Superior temporal gyrus (tissue), 1 donor: ENCODE measurements at regions not wholly inside any gene's neighbourhood (a gene's known extent, or its start where the extent isn't known, plus 50 kb on each side); places are given as distances from the start of the nearest gene placed in this dataset.

Experiments used
- DNase-seq: peaks from one replicate; pipeline ENCODE4 v3.0.0-alpha.2; 2016; ENCODE audit errors: extremely low spot score

DNA sequence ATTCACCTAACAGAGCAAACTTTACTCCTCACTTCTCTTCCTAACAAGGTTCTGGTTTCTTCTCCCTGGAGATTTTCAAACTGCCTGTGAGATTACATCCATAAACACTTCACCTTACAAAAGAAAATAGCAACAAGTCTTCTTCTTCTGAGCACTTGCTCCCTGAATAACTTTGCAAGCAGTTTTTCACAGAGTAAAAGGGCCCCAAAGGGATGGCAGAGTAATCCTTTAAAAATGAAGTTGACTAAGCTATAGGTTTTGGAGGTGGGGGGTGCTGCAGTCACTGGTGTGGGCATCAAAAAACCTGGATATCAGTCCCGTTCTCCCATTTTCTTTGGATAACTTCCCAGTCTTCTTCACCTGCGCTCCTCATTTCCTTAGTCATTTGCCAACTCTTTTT, 484.9 kb downstream of the MIAT start:
- no peak for DNase-seq

DNA sequence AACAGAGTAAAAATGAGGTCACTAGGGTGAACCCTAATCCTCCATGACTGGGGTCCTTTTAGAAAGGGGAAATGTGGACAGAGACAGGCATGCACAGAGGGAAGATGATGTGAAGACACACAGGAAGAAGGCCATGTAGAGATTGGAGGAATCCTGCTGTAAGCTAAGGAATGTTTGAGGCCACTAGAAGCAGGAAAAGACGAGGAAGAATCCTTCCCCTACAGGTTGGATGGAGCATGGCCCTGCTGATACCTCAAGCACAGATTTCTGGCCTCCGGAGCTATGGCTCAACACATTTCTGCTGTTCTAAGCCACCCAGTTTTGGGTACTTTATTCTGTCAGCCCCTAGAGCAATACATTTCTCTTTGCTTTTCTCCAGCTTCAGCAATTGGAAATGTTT, 486.9 kb downstream of the MIAT start:
- DNase-seq: no peak

DNA sequence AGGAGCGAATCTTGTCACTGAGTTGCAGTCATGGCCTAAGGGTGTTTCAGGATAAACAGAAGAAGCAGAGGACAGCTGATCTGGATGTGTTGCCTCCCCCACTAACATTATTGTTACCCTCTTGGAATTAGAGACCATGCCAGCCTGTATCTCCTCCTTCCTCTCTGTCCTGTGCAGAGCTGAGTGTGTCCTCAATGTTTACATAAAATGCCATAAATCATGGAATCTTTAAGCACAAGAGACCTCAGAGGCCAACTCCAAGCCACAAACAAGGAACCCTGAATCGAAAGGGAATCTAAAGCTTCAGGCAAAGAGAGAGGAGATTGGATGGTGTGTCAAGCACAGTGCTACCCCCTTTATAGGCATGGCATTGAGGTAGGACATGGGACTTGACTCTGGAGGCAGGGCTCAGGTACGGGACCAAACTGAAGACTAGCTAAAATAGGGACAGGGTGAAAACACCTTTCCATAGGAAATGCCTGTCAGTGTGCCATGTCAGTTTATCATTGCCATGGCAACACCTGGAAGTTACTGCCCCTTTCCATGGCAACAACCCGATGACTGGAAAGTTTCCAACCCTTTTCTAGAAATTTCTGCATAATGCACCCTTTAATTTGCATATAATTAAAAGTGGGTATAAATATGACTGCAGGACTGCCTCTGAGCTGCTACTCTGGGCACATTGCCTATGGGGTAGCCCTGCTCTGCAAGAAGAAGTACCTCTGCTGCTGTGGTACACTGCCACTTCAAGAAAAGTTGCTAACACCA, 489.7 kb downstream of the MIAT start:
- no peak for DNase-seq

DNA sequence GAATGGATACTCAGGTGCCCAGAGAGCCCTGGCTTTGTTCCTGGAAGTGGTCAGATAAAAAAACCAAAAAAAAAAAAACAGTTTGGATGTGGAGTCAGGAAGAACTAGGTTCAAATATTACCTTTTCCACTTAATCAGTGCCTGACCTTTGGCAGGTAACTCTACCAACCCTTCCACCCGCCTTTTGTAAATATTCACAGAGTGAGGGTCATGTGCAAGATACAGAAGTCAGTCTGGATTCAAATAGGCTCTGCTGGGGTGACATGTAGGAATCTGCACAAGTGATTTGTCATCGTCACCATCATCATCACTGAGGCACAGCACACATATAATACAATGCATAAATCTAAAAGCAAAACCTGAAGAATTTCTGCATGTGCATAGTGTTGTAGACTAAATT, 490.7 kb downstream of the MIAT start:
- no peak for DNase-seq

DNA sequence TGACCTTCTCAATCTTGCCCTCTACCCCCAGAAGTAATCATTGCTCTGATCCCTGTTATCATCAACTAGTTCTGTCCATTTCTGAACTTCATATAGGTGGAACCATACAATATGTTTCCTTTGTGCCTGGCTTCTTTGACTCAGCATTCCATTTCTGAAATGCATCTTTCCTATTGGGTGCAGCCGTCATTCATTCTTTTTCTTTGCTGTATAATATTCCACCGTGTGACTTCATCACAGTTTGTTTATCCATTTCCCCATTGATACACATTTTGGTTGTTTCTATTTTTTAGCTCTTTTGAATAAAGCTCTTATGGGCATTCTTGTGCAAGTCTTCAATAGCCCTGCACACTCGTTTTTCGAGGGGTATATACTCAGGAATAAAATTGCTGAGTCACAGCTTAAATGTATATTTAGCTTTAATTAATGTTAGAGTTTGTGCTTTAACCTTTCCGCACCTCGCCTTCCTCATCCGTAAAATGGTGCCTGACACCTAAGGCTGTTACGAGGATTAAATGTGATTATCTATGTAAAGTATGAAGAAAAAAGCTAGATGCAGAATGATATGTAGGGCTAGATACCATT, 491.6 kb downstream of the MIAT start:
- DNase-seq: no peak

DNA sequence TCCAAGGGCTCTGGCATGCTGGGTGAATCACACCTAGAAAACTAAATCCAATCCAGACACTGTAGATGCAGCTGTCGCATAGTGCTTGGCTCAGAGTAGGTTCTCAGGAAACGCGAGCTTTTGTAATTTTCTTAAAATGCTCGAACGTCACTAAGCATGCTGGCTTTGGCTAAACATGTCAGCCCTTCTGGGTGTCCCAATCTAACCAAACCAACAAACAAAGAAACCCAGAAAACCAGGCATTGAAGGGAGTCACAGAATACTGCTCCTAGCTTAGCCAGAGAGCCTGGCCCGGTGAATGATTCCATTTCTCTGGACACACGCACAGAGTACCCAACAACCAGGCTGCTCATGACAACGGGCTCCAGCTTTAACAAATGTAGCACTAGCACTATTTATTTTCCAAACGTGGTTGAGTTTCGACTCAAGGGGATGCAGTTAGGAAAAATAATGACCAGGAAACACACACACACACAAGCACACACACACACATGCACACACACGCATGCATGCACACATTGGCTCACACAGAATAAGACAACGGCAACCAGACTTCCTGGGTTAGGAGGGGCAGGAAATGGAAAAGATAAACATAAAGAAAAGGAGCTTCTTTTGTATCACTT, 492.6 kb downstream of the MIAT start:
- DNase-seq: no peak

DNA sequence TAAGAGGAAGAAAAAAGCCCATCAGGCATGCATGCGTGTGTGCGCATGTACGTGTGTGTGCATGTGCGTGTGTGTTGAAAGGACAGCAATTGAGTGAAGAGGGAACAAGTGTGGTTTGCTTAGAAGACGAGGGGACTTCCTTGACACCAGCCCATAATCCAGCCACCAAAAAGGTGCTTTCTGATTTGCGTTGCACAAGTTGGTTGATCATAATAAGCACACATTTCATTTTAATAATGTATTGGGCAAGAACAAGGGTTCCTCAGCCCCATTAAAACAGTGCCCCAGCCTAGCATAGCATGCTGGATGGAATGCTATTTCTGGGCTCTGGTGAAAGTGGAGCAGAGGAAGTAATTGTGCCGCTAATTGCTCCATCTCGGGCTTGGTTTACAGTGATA, 493.2 kb downstream of the MIAT start:
- DNase-seq: no peak

DNA sequence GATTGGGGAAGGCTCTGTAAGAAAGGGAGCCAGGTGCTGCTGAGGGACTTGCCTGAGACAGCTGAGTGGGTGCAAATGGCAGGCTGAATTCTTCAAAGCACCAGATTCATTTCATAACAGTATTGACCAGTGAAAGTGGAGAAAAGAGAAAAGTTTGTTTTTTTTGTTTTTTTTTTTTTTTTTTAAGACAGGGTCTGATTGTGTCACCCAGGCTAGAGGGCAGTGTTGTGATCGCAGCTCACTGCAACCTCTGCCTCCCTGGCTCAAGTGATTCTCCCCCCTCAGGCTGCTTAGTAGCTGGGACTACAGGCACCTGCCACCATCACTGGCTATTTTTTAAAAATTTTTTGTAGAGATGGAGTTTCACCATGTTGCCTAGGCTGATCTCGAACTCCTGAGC, 494.0 kb downstream of the MIAT start:
- no peak for DNase-seq

DNA sequence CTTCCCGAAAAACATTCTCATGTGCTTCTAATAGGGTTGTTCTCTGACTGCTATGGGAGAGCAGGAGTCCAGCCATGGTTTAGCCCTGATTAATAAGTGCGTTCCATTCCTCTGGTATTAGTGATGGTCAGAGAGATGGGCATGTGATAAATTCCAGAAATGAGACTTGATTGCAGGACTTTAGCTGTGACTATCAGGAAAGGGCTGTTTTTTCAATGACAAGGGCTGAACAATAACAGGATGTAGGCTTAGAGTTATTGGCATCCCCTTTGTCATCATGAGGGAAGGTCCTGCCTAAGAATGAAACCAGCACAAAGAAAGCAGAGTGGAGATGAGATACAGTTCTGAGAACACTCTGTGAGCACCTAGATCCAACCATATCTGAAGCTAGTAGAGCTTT, 494.6 kb downstream of the MIAT start:
- no peak for DNase-seq

DNA sequence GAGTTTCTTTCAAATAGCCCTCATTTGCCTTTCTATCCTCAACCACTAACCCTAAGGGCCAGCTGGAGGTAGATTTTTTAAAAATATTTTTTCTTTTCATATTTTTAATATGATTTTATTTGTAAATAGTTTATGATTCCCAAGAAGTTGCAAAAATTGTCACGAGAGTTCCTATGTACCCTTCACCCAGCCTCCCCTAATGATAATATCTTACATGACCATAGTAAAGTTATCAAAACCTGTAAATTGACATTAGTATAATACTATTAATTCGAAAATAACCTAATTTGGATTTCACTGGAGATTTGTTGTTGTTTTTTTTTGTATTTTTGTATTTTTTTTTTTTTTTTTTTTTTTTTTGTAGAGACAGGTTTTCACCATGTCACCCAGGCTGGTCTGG, 495.5 kb downstream of the MIAT start:
- no peak for DNase-seq

DNA sequence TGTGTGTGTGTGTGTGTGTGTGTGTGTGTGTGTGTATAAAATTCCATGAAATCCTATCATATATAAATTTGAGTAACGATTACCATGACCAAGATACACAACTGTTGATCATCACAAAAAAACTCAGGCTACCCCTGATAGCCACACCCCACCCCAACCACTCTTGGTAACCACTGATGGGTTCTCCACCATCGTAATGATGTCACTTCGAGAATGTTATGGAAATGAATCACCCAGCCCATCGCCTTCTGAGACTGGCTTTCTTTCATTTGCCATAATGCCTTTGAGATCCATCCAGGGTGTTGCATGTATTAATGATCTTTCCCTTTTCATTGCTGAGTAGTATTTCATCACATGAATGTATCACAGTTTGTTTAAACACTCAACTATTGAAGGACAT, 496.0 kb downstream of the MIAT start:
- DNase-seq: no peak

DNA sequence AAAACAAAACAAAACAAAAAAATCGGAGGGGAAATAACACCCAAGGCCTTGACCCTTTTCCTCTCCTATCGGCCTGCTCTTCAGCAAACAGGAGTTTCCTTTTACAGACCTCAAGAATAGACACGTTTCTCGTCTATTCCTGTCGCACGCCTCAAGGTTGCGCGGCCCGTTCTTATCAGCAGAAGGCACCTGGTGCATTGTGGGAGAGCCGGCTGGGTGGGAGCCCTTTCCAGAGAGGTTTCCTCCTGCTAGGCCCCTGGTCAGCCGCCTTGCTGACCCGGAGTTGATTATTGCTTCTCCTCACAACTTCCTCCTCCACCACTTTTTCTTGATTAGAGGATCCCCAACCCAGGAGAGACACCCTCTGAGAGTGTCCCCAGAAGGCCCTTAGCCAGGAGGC, 497.3 kb downstream of the MIAT start:
- DNase-seq: no peak

DNA sequence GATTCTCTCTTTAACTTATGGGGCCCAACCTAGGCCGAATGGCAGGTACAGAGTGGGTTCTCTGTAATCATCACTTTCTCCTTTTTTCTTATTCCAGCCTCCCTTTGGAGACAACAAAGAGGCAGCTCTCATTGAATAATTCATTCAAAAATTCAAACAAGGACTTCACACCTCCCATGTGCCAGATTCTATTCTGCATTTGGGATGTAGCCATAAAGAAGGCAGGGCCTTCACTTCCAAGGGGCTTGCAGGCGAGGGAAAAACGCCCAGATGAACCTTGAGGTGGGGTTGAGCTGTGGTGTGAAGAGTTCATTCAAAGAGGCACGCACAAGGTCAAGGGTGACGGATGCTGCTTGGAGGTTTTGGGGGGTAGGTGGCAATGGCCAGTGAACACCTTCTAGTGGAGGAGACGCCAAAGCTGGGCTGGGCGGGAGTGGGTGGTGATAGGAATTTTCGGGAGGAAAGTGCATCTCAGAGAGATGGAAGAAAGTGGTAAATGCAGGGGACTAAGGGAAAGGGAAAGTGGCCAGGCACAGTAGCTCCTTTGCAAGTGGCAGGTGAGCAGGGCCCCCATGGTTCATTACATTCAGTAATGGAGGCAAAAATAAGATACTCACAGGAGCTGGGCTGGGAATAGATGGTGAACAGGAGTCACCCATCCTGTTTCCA, 499.6 kb downstream of the MIAT start:
- DNase-seq: no peak

DNA sequence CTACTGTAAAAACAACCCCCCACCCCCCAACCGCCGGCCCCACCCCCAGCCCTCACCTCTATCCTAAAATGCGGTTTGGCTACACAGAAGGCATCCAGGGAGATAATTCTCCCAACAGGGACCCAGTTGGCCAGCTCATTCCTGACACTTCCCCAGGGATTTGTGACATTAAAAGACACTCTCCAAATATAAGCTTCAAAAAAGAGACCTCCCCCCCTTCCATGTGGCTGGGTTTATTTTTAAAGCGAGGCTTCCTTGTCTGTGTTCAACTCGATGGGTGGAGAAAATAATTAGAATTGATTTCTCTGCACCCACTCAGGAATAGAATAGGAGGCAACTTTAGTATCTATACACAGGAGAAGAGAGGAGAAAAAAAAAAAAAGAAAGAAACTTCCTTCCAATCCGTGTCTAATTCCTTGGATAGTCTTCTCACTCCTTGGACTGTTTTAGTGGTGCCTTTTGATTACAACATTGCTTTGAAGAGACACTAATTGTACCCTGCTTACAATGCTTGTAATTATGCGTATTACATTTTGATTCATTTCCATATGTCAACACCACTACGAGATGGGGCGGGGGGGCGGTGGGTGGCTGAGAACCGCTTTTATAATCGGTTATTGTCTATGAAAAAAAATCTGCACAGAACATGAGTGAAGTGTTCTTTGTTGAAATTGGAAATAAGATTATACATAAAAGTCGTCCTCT, 500.4 kb downstream of the MIAT start:
- DNase-seq: no peak

DNA sequence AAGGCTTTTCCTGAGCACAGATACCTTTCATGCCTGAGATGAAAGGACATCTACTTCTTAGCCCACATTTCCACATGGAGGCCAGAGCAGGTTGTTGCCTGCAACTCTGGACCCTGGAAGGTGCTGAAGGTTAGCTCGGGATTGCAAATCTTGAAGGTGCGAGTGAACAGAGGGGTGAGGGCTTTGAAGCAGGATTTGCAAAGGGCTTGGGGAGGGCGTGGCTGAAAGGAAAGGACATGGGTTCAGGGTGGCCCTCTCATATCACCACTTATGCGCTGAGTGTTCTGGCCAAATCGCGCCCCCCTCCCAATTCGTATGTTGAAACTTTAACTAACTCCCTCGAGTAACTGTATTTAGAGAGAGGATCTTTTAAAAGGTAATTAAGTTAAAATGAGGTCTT, 501.6 kb downstream of the MIAT start:
- no peak for DNase-seq

DNA sequence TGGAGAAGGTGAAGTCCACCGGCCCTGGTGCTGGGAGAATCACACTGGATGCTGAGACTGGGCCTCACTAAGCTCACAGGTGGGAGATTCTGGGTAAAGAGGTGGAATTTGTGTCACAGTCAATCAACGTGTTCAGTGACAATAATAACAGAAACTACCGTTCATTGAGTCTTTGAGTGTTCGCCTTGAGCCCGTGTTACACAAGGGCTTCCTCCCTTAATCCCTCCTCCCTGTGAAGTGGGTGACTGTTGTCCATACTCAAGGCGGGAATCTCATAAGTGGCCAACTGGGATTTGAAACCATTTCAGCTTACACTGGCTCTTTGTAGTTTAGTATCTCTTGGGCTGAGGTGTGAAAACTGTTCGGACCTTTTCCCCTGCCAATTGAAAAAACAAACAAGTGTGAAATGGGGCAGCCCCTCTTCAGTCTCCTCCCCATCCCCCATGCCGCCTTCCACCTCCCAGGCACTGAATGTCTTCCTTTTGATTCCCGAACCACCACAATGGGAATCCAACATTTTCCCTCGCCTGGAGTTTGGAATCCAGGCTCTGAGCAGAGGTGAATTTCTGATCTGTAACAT, 502.4 kb downstream of the MIAT start:
- no peak for DNase-seq

DNA sequence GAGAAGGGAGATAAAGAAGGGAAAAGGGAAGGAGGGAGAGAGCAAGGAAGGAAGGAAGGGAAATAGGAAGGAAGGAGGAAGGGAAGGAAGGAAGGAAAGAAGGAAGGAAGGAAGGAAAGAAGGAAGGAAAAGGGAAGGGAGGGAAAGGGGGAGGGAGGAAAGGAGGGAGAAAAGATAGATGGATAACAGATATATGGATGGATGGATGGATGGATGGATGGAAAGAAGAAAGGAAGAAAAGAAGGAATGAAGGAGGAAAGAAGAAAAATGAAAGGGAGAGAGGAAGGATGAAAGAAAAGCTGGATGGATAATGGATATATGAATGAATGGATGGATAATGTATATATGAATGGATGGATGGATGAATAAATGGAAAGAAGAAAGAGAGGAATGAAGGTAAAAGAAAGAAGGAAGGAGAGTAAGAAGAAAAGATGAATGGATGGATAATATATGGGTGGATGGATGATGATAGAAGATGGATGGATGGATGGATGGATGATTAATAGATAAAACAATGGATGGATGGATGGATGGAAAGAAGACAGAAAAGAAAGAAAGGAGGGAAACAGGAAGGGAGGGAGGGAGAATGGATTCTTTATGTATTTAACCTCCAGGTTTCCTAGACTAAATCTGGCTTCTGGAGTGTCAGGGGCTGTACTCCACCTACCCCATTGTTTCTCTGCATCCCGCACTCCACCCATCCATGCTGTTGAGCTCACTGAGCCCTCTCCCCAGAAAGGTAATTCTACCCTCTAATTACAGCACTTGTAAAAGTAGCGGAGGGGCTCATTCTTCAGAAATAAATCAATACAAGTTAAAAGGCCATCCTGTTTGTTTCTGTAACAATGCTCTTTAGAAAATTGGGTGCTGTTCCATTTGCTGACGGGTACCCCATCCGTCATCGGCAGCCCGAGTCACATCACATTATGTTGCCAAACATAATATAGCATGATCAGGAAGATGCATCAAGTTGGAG, 506.1 kb downstream of the MIAT start:
- no peak for DNase-seq

DNA sequence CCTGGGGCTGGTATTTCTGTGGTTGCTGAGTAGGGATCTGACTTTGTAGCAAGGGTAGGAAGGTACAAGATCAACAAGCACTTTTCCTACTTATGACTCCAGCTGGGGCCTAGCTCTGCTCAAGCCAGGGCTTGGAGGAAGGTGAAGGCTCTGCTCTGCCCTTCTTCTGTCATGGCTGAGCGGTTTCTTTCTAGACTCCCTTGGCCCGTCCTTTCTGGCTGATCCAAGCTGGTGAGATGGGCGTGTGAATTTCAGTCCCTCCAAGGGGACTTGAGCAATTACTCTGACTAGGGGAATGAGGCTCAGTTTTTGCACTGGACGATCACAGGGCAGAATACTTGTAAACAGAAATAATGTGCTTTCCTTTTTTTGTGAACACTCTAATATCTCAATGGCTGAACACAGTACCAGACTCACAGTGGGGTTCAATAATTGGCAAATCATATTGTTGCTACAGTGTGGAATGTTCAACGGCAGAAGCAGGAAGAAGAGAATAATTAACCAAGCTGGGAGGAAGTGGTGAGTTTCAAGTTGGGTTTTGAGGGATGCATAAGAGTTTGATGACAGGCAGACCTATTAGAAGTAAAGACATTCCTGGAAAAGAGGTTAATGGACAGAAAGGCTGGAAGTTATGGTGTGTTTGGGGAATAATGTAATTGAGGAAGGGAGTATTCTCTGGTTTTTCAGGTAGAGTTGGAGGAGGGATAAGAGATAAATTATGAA, 507.6 kb downstream of the MIAT start:
- DNase-seq: no peak

DNA sequence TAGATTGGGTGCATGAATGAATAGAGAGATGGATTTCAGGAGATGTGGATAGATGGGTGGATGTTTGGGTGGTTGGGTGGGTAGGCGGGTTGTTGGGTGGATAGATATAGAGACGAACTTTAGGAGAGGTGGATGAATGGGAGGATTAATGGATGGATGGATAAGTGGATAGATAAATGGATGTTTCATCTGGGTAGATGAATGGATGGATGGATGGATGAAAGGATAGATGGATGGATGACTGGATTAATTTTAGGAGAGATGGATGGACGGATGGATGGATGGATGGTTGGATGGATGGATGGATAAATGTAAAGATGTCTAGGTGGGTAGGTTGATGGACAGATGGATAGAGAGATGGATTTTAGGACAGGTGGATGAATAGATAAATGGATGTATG, 511.3 kb downstream of the MIAT start:
- no peak for DNase-seq

DNA sequence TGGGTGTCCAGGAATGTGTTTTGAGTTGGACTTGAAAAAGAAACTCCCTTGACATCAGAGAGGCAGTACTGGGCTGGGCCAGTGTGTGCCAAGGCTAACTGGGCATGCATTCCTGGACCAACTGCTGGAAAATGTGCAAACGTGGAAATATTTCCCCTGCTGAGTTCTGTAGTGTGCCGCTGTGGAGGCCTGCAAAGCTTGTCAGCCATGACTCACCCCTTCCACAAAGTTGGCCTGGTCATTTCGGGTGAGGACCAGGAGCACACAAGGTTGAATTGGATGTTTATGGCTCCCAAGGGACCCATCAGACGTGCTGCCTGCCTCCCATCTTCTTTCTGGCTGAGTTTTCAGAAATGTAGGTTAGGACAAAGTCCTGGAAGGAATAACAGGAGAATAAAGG, 513.1 kb downstream of the MIAT start:
- DNase-seq: no peak
